Activated CD4-positive, alpha-beta T cell treated with anti-CD3 and anti-CD28 coated beads, Interleukin-2, amount 50 U/mL, for 24 hours (primary cell): ENCODE measurements at regions not wholly inside any gene's neighbourhood (a gene's known extent, or its start where the extent isn't known, plus 50 kb on each side); places are given as distances from the start of the nearest gene placed in this dataset.
"Not testable (repeated sequence)": the region's sequence is repeated elsewhere in the genome, so short reads cannot be mapped to it uniquely, and the experiment has no call there.

ENCODE experiments used
- DNase-seq, 2 donors: peaks; one replicate each; pipeline ENCODE4 v3.0.0-alpha.2; 2020; ENCODE audit warnings: low read depth in 1 of 2, low spot score in 1 of 2

GRCh38 chr1:221510793-221511503, 230.9 kb downstream of the DUSP10 start:
- DNase-seq, result no peak

GRCh38 chr1:221511797-221512196, 230.1 kb downstream of the DUSP10 start:
- no peak for DNase-seq

GRCh38 chr1:221514806-221515205, 227.1 kb downstream of the DUSP10 start:
- DNase-seq, result no peak

- no peak for DNase-seq
Observed at GRCh38 chr1:221515496-221515895, 226.4 kb downstream of the DUSP10 start.

GRCh38 chr1:221517961-221518360, 223.9 kb downstream of the DUSP10 start:
- DNase-seq, result no peak

- no peak for DNase-seq
Observed at GRCh38 chr1:221520250-221520649, 221.6 kb downstream of the DUSP10 start.

- DNase-seq, result no peak
Observed at GRCh38 chr1:221521686-221522085, 220.2 kb downstream of the DUSP10 start.

- no peak for DNase-seq
Observed at GRCh38 chr1:221522529-221522940, 219.4 kb downstream of the DUSP10 start.

- no peak for DNase-seq
Observed at GRCh38 chr1:221525749-221526148, 216.1 kb downstream of the DUSP10 start.

- DNase-seq, result no peak
Observed at GRCh38 chr1:221527302-221527701, 214.6 kb downstream of the DUSP10 start.

- no peak for DNase-seq
Observed at GRCh38 chr1:221527886-221528624, 213.8 kb downstream of the DUSP10 start.

- DNase-seq, result not testable (repeated sequence)
Observed at GRCh38 chr1:221530159-221530558, 211.7 kb downstream of the DUSP10 start.

GRCh38 chr1:221530791-221531190, 211.1 kb downstream of the DUSP10 start:
- no peak for DNase-seq

GRCh38 chr1:221532071-221532773, 209.7 kb downstream of the DUSP10 start:
- DNase-seq, result no peak

GRCh38 chr1:221541296-221541695, 200.6 kb downstream of the DUSP10 start:
- DNase-seq, result no peak

GRCh38 chr1:221543529-221544120, 198.3 kb downstream of the DUSP10 start:
- no peak for DNase-seq

- DNase-seq, result no peak
Observed at GRCh38 chr1:221548942-221549341, 192.9 kb downstream of the DUSP10 start.

GRCh38 chr1:221549815-221550214, 192.1 kb downstream of the DUSP10 start:
- DNase-seq, result no peak

GRCh38 chr1:221552792-221553191, 189.1 kb downstream of the DUSP10 start:
- DNase-seq, result not testable (repeated sequence)

- no peak for DNase-seq
Observed at GRCh38 chr1:221555689-221556433, 186.0 kb downstream of the DUSP10 start.

- no peak for DNase-seq
Observed at GRCh38 chr1:221556435-221556834, 185.5 kb downstream of the DUSP10 start.
